HT-29 (cell line): ENCODE measurements at regions not wholly inside any gene's neighbourhood (a gene's known extent, or its start where the extent isn't known, plus 50 kb on each side); places are given as distances from the start of the nearest gene placed in this dataset.
"Not testable (repeated sequence)": the region's sequence is repeated elsewhere in the genome, so short reads cannot be mapped to it uniquely, and the experiment has no call there.

ENCODE experiments used
- DNase-seq: peaks from one replicate; pipeline ENCODE4 v3.0.0-alpha.2; 2015; ENCODE audit warnings: low spot score

GRCh38 chr3:153028381-153028780, 133.6 kb upstream of the RAP2B start:
- no peak for DNase-seq

GRCh38 chr3:153029350-153029749, 132.7 kb upstream of the RAP2B start:
- no peak for DNase-seq

- no peak for DNase-seq
Measured at GRCh38 chr3:153032891-153033290, 129.1 kb upstream of the RAP2B start.

- DNase-seq = no peak
Measured at GRCh38 chr3:153036846-153037245, 125.2 kb upstream of the RAP2B start.

GRCh38 chr3:153038367-153038766, 123.7 kb upstream of the RAP2B start:
- DNase-seq = no peak

GRCh38 chr3:153038779-153039178, 123.2 kb upstream of the RAP2B start:
- peak; percentile 61 for DNase-seq

- no peak for DNase-seq
Measured at GRCh38 chr3:153041181-153041580, 120.8 kb upstream of the RAP2B start.

GRCh38 chr3:153042088-153042487, 119.9 kb upstream of the RAP2B start:
- DNase-seq = no peak

- DNase-seq = no peak
Measured at GRCh38 chr3:153043729-153044328, 118.2 kb upstream of the RAP2B start.

- DNase-seq = no peak
Measured at GRCh38 chr3:153045150-153045549, 116.9 kb upstream of the RAP2B start.

- no peak for DNase-seq
Measured at GRCh38 chr3:153050978-153051377, 111.0 kb upstream of the RAP2B start.

- DNase-seq = peak; percentile 73
Measured at GRCh38 chr3:153051427-153052095, 110.5 kb upstream of the RAP2B start.

- DNase-seq = peak; percentile 72
Measured at GRCh38 chr3:153052096-153052460, 109.9 kb upstream of the RAP2B start.

GRCh38 chr3:153055217-153055616, 106.8 kb upstream of the RAP2B start:
- DNase-seq = no peak

- no peak for DNase-seq
Measured at GRCh38 chr3:153055779-153056178, 106.2 kb upstream of the RAP2B start.

- DNase-seq = not testable (repeated sequence)
Measured at GRCh38 chr3:153058031-153058688, 103.9 kb upstream of the RAP2B start.

- no peak for DNase-seq
Measured at GRCh38 chr3:153060346-153060745, 101.7 kb upstream of the RAP2B start.

- no peak for DNase-seq
Measured at GRCh38 chr3:153061938-153062528, 100.0 kb upstream of the RAP2B start.

- no peak for DNase-seq
Measured at GRCh38 chr3:153063337-153063736, 98.7 kb upstream of the RAP2B start.

- DNase-seq = no peak
Measured at GRCh38 chr3:153066983-153067382, 95.0 kb upstream of the RAP2B start.

- DNase-seq = no peak
Measured at GRCh38 chr3:153069598-153070510, 92.2 kb upstream of the RAP2B start.

- DNase-seq = no peak
Measured at GRCh38 chr3:153070511-153070868, 91.5 kb upstream of the RAP2B start.
